Keratinocyte (primary cell): ENCODE measurements at regions not wholly inside any gene's neighbourhood (a gene's known extent, or its start where the extent isn't known, plus 50 kb on each side); places are given as distances from the start of the nearest gene placed in this dataset.

Experiments
- DNase-seq: peaks from one replicate; pipeline ENCODE4 v3.0.0-alpha.2; 2011; ENCODE audit warnings: low read depth, missing footprints, low spot score
- FAIRE-seq: peaks from 2 replicates; lab custom pipeline; 2011; peaks lifted over from hg19 to GRCh38; lab: Jason Lieb, UNC
- H2AFZ ChIP-seq: 2 replicates; pipeline ENCODE4 v1.6.0; 2012; ENCODE audit warnings: low read length, control low read depth, inconsistent platforms; ENCODE audit not compliant: control insufficient read depth
- H3K27ac ChIP-seq: 2 replicates; pipeline ENCODE4 v1.5.1; 2011; ENCODE audit warnings: low read length; ENCODE audit not compliant: control insufficient read depth, insufficient read depth
- H3K27me3 ChIP-seq: 3 replicates; pipeline ENCODE4 v1.6.0; 2011; ENCODE audit warnings: low read length; ENCODE audit not compliant: control insufficient read depth, insufficient read depth; ENCODE audit errors: extremely low read depth
- H3K36me3 ChIP-seq, 2 experiments: 2 replicates in 1 of 2; 3 replicates in 1 of 2; pipeline ENCODE4 v1.5.1; 2011; ENCODE audit warnings: low read length in 2 of 2, mild to moderate bottlenecking in 1 of 2; ENCODE audit not compliant: control insufficient read depth in 2 of 2, insufficient read depth in 2 of 2; ENCODE audit errors: extremely low read depth in 1 of 2
- H3K4me1 ChIP-seq: 3 replicates; pipeline ENCODE4 v1.5.1; 2011; ENCODE audit warnings: low read length; ENCODE audit not compliant: control insufficient read depth, insufficient read depth; ENCODE audit errors: extremely low read depth
- H3K4me2 ChIP-seq: 3 replicates; pipeline ENCODE4 v1.6.0; 2011; ENCODE audit warnings: low read depth, low read length; ENCODE audit not compliant: control insufficient read depth, insufficient read depth; ENCODE audit errors: extremely low read depth
- H3K4me3 ChIP-seq, 3 experiments: fragments of 200-600 bp in 1 of 3; sonication (generic) in 1 of 3; 2 replicates in 2 of 3; 3 replicates in 1 of 3; pipeline ENCODE4 v1.5.1; 2011 to 2016; ENCODE audit warnings: low read length in 3 of 3, mild to moderate bottlenecking in 3 of 3, control low read depth in 2 of 3, inconsistent platforms in 1 of 3, low read depth in 1 of 3, mixed read lengths in 1 of 3, mixed run types in 1 of 3, moderate library complexity in 1 of 3; ENCODE audit not compliant: control insufficient read depth in 2 of 3, insufficient read depth in 2 of 3; ENCODE audit errors: extremely low read depth in 1 of 3
- H3K79me2 ChIP-seq: 2 replicates; pipeline ENCODE4 v1.6.0; 2012; ENCODE audit warnings: low read length; ENCODE audit not compliant: control insufficient read depth, insufficient read depth
- H3K9ac ChIP-seq: 3 replicates; pipeline ENCODE4 v1.6.0; 2011; ENCODE audit warnings: low read length; ENCODE audit not compliant: control insufficient read depth, insufficient read depth; ENCODE audit errors: extremely low read depth
- H3K9me1 ChIP-seq: 3 replicates; pipeline ENCODE4 v1.6.0; 2011; ENCODE audit warnings: low read length; ENCODE audit not compliant: control insufficient read depth, insufficient read depth; ENCODE audit errors: extremely low read depth
- H3K9me3 ChIP-seq: 2 replicates; pipeline ENCODE4 v1.5.1; 2012; ENCODE audit warnings: low read depth, low read length; ENCODE audit not compliant: control insufficient read depth
- H4K20me1 ChIP-seq: 3 replicates; pipeline ENCODE4 v1.6.0; 2011; ENCODE audit warnings: low read length; ENCODE audit not compliant: control insufficient read depth, insufficient read depth; ENCODE audit errors: extremely low read depth
- CTCF ChIP-seq, 3 experiments: IDR thresholded peaks in 1 of 3; conservative IDR thresholded peaks in 1 of 3; optimal IDR thresholded peaks in 1 of 3; 2 replicates in 2 of 3; 3 replicates in 1 of 3; pipeline versions ENCODE3 to v1.5.1; 2011; ENCODE audit warnings: low read length in 3 of 3, mild to moderate bottlenecking in 3 of 3, moderate library complexity in 2 of 3, control low read depth in 1 of 3, inconsistent platforms in 1 of 3; ENCODE audit not compliant: insufficient read depth in 2 of 3; ENCODE audit errors: extremely low read depth in 1 of 3
- EZH2 ChIP-seq: IDR thresholded peaks from one replicate; pipeline ENCODE4 v1.6.1; 2012; ENCODE audit warnings: inconsistent platforms, mild to moderate bottlenecking, low read length, moderate library complexity
- dilution Hi-C: fragments of 300-500 bp; cut with MboI; formaldehyde crosslinking; loops from one replicate; pipeline ENCODE4 v1.7.0; 2020; ENCODE audit warnings: low sequenced_read_pairs; ENCODE audit not compliant: extremely low pct_ligation_motif_present

GRCh38 chr4:65139998-65140397 lies 530.3 kb downstream of the EPHA5 start:
- dilution Hi-C loops, result no loop called here
- Histone ChIP-seq H3K4me2 (no peak overlapping the region), H4K20me1 (no peaks in the 10 kb centered on the region), H3K27ac (no peak overlapping the region), H3K4me3 (no peak overlapping the region), H3K79me2 (no peaks in the 10 kb centered on the region), H3K27me3 (no peaks in the 10 kb centered on the region), H2AFZ (no peak overlapping the region), H3K4me1 (no peaks in the 10 kb centered on the region), H3K9me1 (no peaks in the 10 kb centered on the region), H3K36me3 (no peaks in the 10 kb centered on the region), H3K9ac (no peak overlapping the region), H3K9me3 (no peaks in the 10 kb centered on the region)
- DNase-seq, result no peak
- TF ChIP-seq EZH2, result no peak
- no peak for TF ChIP-seq CTCF (optimal IDR thresholded peaks at IDR 0.05 in 1 of 3, IDR thresholded peaks at IDR 0.05 in 1 of 3, conservative IDR thresholded peaks at IDR 0.05 in 1 of 3; ENCODE audit: extremely low read depth in 1 of 3, insufficient read depth in 2 of 3, low read length in 3 of 3)
- no peak for FAIRE-seq

GRCh38 chr4:65126200-65126599 lies 544.1 kb downstream of the EPHA5 start:
- FAIRE-seq, result no peak
- TF ChIP-seq CTCF (optimal IDR thresholded peaks at IDR 0.05 in 1 of 3, IDR thresholded peaks at IDR 0.05 in 1 of 3, conservative IDR thresholded peaks at IDR 0.05 in 1 of 3; ENCODE audit: extremely low read depth in 1 of 3, insufficient read depth in 2 of 3, low read length in 3 of 3), result no peak
- TF ChIP-seq EZH2, result no peak
- dilution Hi-C loops, result no loop called here

More at GRCh38 chr4:65126200-65126599, 544.1 kb downstream of the EPHA5 start:
- Histone ChIP-seq H3K9ac (no peak overlapping the region), H3K9me1 (no peaks in the 10 kb centered on the region), H3K4me1 (no peaks in the 10 kb centered on the region), H3K9me3 (no peaks in the 10 kb centered on the region), H3K79me2 (no peaks in the 10 kb centered on the region), H3K27me3 (no peaks in the 10 kb centered on the region), H2AFZ (no peak overlapping the region), H3K4me3 (no peak overlapping the region), H3K36me3 (no peaks in the 10 kb centered on the region), H3K4me2 (no peak overlapping the region), H4K20me1 (no peaks in the 10 kb centered on the region), H3K27ac (no peak overlapping the region)
- no peak for DNase-seq
